ENCODE measurements at regions not wholly inside any gene's neighbourhood (a gene's known extent, or its start where the extent isn't known, plus 50 kb on each side); places are given as distances from the start of the nearest gene placed in this dataset.

DNA sequence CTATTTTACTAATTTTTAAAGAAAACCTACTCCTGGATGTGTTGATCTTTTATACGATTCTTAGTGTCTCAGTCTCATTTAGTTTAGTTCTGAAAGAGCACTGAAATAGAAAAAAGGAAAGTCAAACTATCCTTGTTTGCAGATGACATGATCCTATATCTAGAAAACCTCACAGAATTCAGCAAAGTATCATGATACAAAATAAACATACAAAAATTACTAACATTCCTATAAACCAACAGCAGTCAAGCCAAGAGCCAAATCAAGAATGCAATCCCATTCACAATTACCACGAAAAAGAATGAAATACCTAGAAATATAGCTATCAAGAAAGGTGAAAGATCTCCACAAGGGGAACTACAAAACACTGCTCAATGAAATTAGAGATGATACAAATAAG is 225.8 kb upstream of the CDH18 start (continued):
- TF ChIP-seq, protein P1, sequence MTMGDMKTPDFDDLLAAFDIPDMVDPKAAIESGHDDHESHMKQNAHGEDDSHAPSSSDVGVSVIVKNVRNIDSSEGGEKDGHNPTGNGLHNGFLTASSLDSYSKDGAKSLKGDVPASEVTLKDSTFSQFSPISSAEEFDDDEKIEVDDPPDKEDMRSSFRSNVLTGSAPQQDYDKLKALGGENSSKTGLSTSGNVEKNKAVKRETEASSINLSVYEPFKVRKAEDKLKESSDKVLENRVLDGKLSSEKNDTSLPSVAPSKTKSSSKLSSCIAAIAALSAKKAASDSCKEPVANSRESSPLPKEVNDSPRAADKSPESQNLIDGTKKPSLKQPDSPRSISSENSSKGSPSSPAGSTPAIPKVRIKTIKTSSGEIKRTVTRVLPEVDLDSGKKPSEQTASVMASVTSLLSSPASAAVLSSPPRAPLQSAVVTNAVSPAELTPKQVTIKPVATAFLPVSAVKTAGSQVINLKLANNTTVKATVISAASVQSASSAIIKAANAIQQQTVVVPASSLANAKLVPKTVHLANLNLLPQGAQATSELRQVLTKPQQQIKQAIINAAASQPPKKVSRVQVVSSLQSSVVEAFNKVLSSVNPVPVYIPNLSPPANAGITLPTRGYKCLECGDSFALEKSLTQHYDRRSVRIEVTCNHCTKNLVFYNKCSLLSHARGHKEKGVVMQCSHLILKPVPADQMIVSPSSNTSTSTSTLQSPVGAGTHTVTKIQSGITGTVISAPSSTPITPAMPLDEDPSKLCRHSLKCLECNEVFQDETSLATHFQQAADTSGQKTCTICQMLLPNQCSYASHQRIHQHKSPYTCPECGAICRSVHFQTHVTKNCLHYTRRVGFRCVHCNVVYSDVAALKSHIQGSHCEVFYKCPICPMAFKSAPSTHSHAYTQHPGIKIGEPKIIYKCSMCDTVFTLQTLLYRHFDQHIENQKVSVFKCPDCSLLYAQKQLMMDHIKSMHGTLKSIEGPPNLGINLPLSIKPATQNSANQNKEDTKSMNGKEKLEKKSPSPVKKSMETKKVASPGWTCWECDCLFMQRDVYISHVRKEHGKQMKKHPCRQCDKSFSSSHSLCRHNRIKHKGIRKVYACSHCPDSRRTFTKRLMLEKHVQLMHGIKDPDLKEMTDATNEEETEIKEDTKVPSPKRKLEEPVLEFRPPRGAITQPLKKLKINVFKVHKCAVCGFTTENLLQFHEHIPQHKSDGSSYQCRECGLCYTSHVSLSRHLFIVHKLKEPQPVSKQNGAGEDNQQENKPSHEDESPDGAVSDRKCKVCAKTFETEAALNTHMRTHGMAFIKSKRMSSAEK (CRISPR knock-in tag; IDR thresholded peaks at IDR 0.05; ENCODE audit: borderline replicate concordance): no peak

DNA sequence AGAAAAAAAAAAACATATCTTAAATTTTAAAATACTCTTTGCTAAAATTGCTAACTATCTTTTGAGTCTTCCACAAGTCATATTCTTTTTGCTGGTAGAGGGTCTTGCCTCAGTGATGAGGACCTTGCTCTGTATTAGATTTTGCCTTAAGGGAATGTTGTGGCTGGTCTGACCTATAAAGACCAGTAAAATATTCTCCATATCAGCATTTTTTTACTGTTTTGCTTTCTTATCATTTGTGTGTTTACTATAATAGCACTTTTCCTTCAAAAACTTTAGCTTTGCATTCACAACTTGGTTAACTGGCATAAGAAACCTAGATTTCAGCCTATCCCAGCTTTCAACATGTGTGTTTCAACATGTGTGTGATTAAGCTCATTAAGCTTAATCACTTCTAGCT is 224.7 kb upstream of the CDH18 start:
- H3K27me3 Mint-ChIP-seq (ENCODE audit: low read depth): no peaks in the 10 kb centered on the region
- H3K4me1 Mint-ChIP-seq: no peaks in the 10 kb centered on the region

DNA sequence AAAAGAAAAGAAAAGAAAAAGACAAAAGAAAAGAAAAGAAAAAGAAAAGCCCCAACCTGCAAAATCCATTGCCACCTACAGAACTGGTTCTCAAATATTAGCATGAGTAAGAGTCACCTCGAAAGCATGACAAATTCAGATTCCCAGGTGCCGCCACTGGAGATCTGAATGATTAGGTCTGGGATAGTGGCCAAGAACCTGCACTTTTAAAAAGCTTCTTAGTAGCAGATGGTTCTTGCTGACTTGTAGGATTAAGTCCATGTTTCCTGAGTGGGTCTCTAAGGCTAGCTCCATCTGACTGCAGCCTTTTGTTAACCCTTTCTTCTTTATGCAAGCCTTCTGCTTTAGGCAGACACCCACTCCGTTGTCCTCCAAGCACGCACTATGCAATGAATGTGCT is 178.5 kb upstream of the CDH18 start:
- TF ChIP-seq NFATC4 (CRISPR knock-in tag; IDR thresholded peaks at IDR 0.05) (no peak), ZNF232 (CRISPR knock-in tag; IDR thresholded peaks at IDR 0.05) (no peak), MXD4 (CRISPR knock-in tag; IDR thresholded peaks at IDR 0.05; ENCODE audit: borderline replicate concordance) (no peak), NR2C2 (CRISPR knock-in tag; IDR thresholded peaks at IDR 0.05) (no peak), ZNF219 (CRISPR knock-in tag; IDR thresholded peaks at IDR 0.05; ENCODE audit: borderline replicate concordance) (no peak), ZNF423 (CRISPR knock-in tag; IDR thresholded peaks at IDR 0.05) (no peak), ZNF416 (CRISPR knock-in tag; IDR thresholded peaks at IDR 0.05) (no peak), CBFB (CRISPR knock-in tag; IDR thresholded peaks at IDR 0.05; ENCODE audit: low read depth) (no peak), MYBL2 (CRISPR knock-in tag; IDR thresholded peaks at IDR 0.05) (no peak)
- TF ChIP-seq, protein P2, sequence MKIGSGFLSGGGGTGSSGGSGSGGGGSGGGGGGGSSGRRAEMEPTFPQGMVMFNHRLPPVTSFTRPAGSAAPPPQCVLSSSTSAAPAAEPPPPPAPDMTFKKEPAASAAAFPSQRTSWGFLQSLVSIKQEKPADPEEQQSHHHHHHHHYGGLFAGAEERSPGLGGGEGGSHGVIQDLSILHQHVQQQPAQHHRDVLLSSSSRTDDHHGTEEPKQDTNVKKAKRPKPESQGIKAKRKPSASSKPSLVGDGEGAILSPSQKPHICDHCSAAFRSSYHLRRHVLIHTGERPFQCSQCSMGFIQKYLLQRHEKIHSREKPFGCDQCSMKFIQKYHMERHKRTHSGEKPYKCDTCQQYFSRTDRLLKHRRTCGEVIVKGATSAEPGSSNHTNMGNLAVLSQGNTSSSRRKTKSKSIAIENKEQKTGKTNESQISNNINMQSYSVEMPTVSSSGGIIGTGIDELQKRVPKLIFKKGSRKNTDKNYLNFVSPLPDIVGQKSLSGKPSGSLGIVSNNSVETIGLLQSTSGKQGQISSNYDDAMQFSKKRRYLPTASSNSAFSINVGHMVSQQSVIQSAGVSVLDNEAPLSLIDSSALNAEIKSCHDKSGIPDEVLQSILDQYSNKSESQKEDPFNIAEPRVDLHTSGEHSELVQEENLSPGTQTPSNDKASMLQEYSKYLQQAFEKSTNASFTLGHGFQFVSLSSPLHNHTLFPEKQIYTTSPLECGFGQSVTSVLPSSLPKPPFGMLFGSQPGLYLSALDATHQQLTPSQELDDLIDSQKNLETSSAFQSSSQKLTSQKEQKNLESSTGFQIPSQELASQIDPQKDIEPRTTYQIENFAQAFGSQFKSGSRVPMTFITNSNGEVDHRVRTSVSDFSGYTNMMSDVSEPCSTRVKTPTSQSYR (CRISPR knock-in tag; IDR thresholded peaks at IDR 0.05): no peak
- TF ChIP-seq, protein P3, sequence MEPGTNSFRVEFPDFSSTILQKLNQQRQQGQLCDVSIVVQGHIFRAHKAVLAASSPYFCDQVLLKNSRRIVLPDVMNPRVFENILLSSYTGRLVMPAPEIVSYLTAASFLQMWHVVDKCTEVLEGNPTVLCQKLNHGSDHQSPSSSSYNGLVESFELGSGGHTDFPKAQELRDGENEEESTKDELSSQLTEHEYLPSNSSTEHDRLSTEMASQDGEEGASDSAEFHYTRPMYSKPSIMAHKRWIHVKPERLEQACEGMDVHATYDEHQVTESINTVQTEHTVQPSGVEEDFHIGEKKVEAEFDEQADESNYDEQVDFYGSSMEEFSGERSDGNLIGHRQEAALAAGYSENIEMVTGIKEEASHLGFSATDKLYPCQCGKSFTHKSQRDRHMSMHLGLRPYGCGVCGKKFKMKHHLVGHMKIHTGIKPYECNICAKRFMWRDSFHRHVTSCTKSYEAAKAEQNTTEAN (CRISPR knock-in tag; IDR thresholded peaks at IDR 0.05): no peak
- POLR2A ChIA-PET: no interaction called here
- H3K4me1 Mint-ChIP-seq: 0 out of 2 replicates have a peak, but pooled peaks cover under 1% of the 10 kb centered on the region
- ATAC-seq (no peak), DNase-seq (ENCODE audit: low spot score) (no peak)
- no peak overlapping the region for H3K4me3 Mint-ChIP-seq
- H3K27me3 Mint-ChIP-seq (ENCODE audit: low read depth): no peaks in the 10 kb centered on the region
- CTCF ChIA-PET: no interaction called here
- no peak overlapping the region for H3K27ac Mint-ChIP-seq
- no peaks in the 10 kb centered on the region for H3K36me3 Mint-ChIP-seq
- H3K9me3 Mint-ChIP-seq: no peaks in the 10 kb centered on the region

More for the DNA sequence above, 224.7 kb upstream of the CDH18 start:
- POLR2A ChIA-PET: no interaction called here
- TF ChIP-seq TEAD1 (CRISPR knock-in tag; IDR thresholded peaks at IDR 0.05) (no peak), NFE2L1 (CRISPR knock-in tag; IDR thresholded peaks at IDR 0.05) (no peak), FOXK1 (CRISPR knock-in tag; IDR thresholded peaks at IDR 0.05) (no peak), NR1H2 (CRISPR knock-in tag; IDR thresholded peaks at IDR 0.05) (no peak), ATF1 (CRISPR knock-in tag; IDR thresholded peaks at IDR 0.05) (no peak), NFATC4 (CRISPR knock-in tag; IDR thresholded peaks at IDR 0.05) (no peak), EMX1 (CRISPR knock-in tag; IDR thresholded peaks at IDR 0.05) (no peak), CBFB (CRISPR knock-in tag; IDR thresholded peaks at IDR 0.05; ENCODE audit: low read depth) (no peak), CREB1 (CRISPR knock-in tag; IDR thresholded peaks at IDR 0.05) (no peak), PRRX2 (CRISPR knock-in tag; IDR thresholded peaks at IDR 0.05) (no peak), JUN (CRISPR knock-in tag; IDR thresholded peaks at IDR 0.05) (no peak), FOXP1 (CRISPR knock-in tag; IDR thresholded peaks at IDR 0.05; ENCODE audit: borderline replicate concordance) (no peak)
- TF ChIP-seq, protein P4, sequence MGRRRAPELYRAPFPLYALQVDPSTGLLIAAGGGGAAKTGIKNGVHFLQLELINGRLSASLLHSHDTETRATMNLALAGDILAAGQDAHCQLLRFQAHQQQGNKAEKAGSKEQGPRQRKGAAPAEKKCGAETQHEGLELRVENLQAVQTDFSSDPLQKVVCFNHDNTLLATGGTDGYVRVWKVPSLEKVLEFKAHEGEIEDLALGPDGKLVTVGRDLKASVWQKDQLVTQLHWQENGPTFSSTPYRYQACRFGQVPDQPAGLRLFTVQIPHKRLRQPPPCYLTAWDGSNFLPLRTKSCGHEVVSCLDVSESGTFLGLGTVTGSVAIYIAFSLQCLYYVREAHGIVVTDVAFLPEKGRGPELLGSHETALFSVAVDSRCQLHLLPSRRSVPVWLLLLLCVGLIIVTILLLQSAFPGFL (CRISPR knock-in tag; IDR thresholded peaks at IDR 0.05; ENCODE audit: borderline replicate concordance): no peak
- TF ChIP-seq, protein P5, sequence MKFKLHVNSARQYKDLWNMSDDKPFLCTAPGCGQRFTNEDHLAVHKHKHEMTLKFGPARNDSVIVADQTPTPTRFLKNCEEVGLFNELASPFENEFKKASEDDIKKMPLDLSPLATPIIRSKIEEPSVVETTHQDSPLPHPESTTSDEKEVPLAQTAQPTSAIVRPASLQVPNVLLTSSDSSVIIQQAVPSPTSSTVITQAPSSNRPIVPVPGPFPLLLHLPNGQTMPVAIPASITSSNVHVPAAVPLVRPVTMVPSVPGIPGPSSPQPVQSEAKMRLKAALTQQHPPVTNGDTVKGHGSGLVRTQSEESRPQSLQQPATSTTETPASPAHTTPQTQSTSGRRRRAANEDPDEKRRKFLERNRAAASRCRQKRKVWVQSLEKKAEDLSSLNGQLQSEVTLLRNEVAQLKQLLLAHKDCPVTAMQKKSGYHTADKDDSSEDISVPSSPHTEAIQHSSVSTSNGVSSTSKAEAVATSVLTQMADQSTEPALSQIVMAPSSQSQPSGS (CRISPR knock-in tag; IDR thresholded peaks at IDR 0.05; ENCODE audit: borderline replicate concordance, low read depth): no peak
- TF ChIP-seq, protein P6, sequence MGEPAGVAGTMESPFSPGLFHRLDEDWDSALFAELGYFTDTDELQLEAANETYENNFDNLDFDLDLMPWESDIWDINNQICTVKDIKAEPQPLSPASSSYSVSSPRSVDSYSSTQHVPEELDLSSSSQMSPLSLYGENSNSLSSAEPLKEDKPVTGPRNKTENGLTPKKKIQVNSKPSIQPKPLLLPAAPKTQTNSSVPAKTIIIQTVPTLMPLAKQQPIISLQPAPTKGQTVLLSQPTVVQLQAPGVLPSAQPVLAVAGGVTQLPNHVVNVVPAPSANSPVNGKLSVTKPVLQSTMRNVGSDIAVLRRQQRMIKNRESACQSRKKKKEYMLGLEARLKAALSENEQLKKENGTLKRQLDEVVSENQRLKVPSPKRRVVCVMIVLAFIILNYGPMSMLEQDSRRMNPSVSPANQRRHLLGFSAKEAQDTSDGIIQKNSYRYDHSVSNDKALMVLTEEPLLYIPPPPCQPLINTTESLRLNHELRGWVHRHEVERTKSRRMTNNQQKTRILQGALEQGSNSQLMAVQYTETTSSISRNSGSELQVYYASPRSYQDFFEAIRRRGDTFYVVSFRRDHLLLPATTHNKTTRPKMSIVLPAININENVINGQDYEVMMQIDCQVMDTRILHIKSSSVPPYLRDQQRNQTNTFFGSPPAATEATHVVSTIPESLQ (CRISPR knock-in tag; IDR thresholded peaks at IDR 0.05): no peak
- no peaks in the 10 kb centered on the region for H3K36me3 Mint-ChIP-seq
- no peak for DNase-seq (ENCODE audit: low spot score)
- CTCF ChIA-PET: interaction anchor here (0.7 kb wide), 1 partner anchor 14 kb away, joined by 3 read pairs; no protein-coding TSS in a partner anchor
- peaks cover 5% of the 10 kb centered on the region; the same call in 1 of the 2 replicates for H3K9me3 Mint-ChIP-seq
- no peak overlapping the region for H3K27ac Mint-ChIP-seq
- no peak overlapping the region for H3K4me3 Mint-ChIP-seq
- no peak for ATAC-seq
